ENCODE measurements at regions not wholly inside any gene's neighbourhood (a gene's known extent, or its start where the extent isn't known, plus 50 kb on each side); places are given as distances from the start of the nearest gene placed in this dataset.

DNA sequence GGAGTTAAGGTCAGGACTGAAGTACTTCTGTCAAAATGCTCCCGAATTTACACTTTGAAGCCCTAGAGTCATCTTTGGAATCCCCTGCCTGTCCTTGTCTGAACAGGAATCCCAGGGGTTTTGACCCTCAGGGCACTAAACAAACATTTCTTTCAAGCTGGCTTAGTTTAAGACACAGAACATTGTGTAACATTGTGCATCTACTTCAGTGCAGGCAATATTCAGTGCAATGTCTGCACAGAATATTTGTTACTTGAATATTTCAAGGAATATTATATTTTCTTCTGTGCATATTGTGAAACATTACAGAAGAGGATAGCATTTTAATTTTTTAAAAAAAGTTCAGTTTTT is 763.4 kb downstream of the PCDH18 start (continued):
- TF ChIP-seq, protein P1, sequence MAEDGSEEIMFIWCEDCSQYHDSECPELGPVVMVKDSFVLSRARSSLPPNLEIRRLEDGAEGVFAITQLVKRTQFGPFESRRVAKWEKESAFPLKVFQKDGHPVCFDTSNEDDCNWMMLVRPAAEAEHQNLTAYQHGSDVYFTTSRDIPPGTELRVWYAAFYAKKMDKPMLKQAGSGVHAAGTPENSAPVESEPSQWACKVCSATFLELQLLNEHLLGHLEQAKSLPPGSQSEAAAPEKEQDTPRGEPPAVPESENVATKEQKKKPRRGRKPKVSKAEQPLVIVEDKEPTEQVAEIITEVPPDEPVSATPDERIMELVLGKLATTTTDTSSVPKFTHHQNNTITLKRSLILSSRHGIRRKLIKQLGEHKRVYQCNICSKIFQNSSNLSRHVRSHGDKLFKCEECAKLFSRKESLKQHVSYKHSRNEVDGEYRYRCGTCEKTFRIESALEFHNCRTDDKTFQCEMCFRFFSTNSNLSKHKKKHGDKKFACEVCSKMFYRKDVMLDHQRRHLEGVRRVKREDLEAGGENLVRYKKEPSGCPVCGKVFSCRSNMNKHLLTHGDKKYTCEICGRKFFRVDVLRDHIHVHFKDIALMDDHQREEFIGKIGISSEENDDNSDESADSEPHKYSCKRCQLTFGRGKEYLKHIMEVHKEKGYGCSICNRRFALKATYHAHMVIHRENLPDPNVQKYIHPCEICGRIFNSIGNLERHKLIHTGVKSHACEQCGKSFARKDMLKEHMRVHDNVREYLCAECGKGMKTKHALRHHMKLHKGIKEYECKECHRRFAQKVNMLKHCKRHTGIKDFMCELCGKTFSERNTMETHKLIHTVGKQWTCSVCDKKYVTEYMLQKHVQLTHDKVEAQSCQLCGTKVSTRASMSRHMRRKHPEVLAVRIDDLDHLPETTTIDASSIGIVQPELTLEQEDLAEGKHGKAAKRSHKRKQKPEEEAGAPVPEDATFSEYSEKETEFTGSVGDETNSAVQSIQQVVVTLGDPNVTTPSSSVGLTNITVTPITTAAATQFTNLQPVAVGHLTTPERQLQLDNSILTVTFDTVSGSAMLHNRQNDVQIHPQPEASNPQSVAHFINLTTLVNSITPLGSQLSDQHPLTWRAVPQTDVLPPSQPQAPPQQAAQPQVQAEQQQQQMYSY (CRISPR knock-in tag; IDR thresholded peaks at IDR 0.05), result no peak
- TF ChIP-seq YY1 (IDR thresholded peaks at IDR 0.05; ENCODE audit: low read depth, low read length) (no peak), SMARCA5 (IDR thresholded peaks at IDR 0.05) (no peak), SMAD5 (IDR thresholded peaks at IDR 0.05; ENCODE audit: low read depth) (no peak), NFXL1 (IDR thresholded peaks at IDR 0.05; ENCODE audit: borderline replicate concordance) (no peak), ZZZ3 (IDR thresholded peaks at IDR 0.05; ENCODE audit: control insufficient read depth, insufficient read length, low read depth) (no peak), POLR2A (IDR thresholded peaks at IDR 0.05; ENCODE audit: low read depth, low read length) (no peak), MTA2 (IDR thresholded peaks at IDR 0.05; ENCODE audit: low read depth) (no peak), LARP7 (IDR thresholded peaks at IDR 0.05) (no peak), EED (IDR thresholded peaks at IDR 0.05; ENCODE audit: low read depth) (no peak), RFX5 (IDR thresholded peaks at IDR 0.05; ENCODE audit: low read depth, low read length) (no peak), MXI1 (IDR thresholded peaks at IDR 0.05; ENCODE audit: low read depth, low read length) (no peak), CBFB (IDR thresholded peaks at IDR 0.05; ENCODE audit: low read depth) (no peak)
